MM.1S (cell line): ENCODE measurements at regions not wholly inside any gene's neighbourhood (a gene's known extent, or its start where the extent isn't known, plus 50 kb on each side); places are given as distances from the start of the nearest gene placed in this dataset.

Source experiments
- DNase-seq: peaks from one replicate; pipeline ENCODE4 v3.0.0-alpha.2; 2015
- H2AFZ ChIP-seq: fragments of 300-600 bp; sonication (generic); 2 replicates; pipeline ENCODE4 v1.6.0; 2016; ENCODE audit warnings: antibody characterized with exemption, low read length
- H3F3A ChIP-seq: fragments of 300-600 bp; sonication (generic); 2 replicates; pipeline ENCODE4 v1.6.1; 2016; ENCODE audit warnings: mild to moderate bottlenecking, antibody characterized with exemption, low read length, moderate library complexity, mixed read lengths; ENCODE audit not compliant: insufficient read depth
- H3K27ac ChIP-seq: fragments of 300-600 bp; sonication (generic); 2 replicates; pipeline ENCODE4 v1.5.1; 2016; ENCODE audit warnings: mild to moderate bottlenecking, low read length
- H3K27me3 ChIP-seq: fragments of 300-600 bp; sonication (generic); replicated peaks from 2 replicates; pipeline ENCODE4 v1.6.0; 2016; ENCODE audit warnings: low read length; ENCODE audit not compliant: insufficient read depth
- H3K36me3 ChIP-seq: fragments of 300-600 bp; sonication (generic); replicated peaks from 2 replicates; pipeline ENCODE4 v1.6.1; 2016; ENCODE audit warnings: mild to moderate bottlenecking, low read length, mixed read lengths; ENCODE audit not compliant: insufficient read depth
- H3K4me1 ChIP-seq: fragments of 300-600 bp; sonication (generic); 2 replicates; pipeline ENCODE4 v1.6.1; 2016; ENCODE audit warnings: low read length, mixed read lengths
- H3K4me2 ChIP-seq: fragments of 300-600 bp; sonication (generic); 2 replicates; pipeline ENCODE4 v1.6.0; 2016; ENCODE audit warnings: low read depth, low read length
- H3K4me3 ChIP-seq: fragments of 300-600 bp; sonication (generic); 2 replicates; pipeline ENCODE4 v1.5.1; 2016; ENCODE audit warnings: low read length, mixed read lengths
- H3K79me2 ChIP-seq: fragments of 300-600 bp; sonication (generic); 2 replicates; pipeline ENCODE4 v1.6.1; 2016; ENCODE audit warnings: mixed run types, low read length, mixed read lengths
- H3K9ac ChIP-seq: fragments of 300-600 bp; sonication (generic); 2 replicates; pipeline ENCODE4 v1.6.1; 2016; ENCODE audit warnings: low read length, mixed read lengths
- H3K9me2 ChIP-seq: fragments of 300-600 bp; sonication (generic); replicated peaks from 2 replicates; pipeline ENCODE4 v1.6.1; 2016; ENCODE audit warnings: mild to moderate bottlenecking, low read length, mixed read lengths; ENCODE audit not compliant: insufficient read depth
- H3K9me3 ChIP-seq: fragments of 300-600 bp; sonication (generic); replicated peaks from 2 replicates; pipeline ENCODE4 v1.6.1; 2016; ENCODE audit warnings: mild to moderate bottlenecking, low read length, mixed read lengths; ENCODE audit not compliant: insufficient read depth
- H4K20me1 ChIP-seq: fragments of 300-600 bp; sonication (generic); 2 replicates; pipeline ENCODE4 v1.6.1; 2016; ENCODE audit warnings: mild to moderate bottlenecking, low read length, moderate library complexity, mixed read lengths; ENCODE audit not compliant: insufficient read depth
- CTCF ChIP-seq: fragments of 300-600 bp; sonication (generic); IDR thresholded peaks from 2 replicates; pipeline ENCODE4 v1.5.1; 2016; ENCODE audit warnings: antibody characterized with exemption, low read length, mixed read lengths
- EZH2 ChIP-seq: fragments of 300-600 bp; sonication (generic); optimal IDR thresholded peaks from 2 replicates; pipeline ENCODE3; 2017; ENCODE audit warnings: low read depth, mild to moderate bottlenecking, antibody characterized with exemption, low read length, mixed read lengths
- EZH2phosphoT487 ChIP-seq: fragments of 300-600 bp; sonication (generic); IDR thresholded peaks from 2 replicates; pipeline ENCODE4 v1.6.1; 2018; ENCODE audit warnings: antibody characterized with exemption, low read length

DNA sequence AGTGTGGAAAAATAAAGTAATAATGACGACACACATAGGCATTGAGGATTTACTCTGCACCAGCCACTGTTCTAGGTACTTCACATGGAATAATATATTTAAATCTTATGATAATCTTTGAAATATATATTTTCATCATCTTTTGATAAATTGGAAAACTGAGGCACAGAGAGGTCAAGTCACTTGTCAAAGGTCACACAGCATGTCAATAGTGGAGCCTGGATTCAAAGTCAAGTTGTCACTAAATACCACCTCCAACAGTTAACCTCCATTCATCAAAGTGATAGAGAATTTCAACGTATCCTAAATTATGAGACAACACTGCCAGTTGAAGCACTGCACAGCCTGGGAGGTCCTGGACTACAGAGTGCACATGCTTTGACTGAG, 121.7 kb downstream of the IRX5 start:
- no peaks in the 10 kb centered on the region for H3K36me3 ChIP-seq
- H3F3A ChIP-seq = no peaks in the 10 kb centered on the region
- H3K9me2 ChIP-seq = no peaks in the 10 kb centered on the region
- H3K4me1 ChIP-seq = no peaks in the 10 kb centered on the region
- H3K27me3 ChIP-seq = no peaks in the 10 kb centered on the region
- H4K20me1 ChIP-seq = no peaks in the 10 kb centered on the region
- H3K9ac ChIP-seq = no peak overlapping the region
- no peak for TF ChIP-seq EZH2
- no peak overlapping the region for H3K4me3 ChIP-seq
- H2AFZ ChIP-seq = no peak overlapping the region
- no peaks in the 10 kb centered on the region for H3K9me3 ChIP-seq
- DNase-seq = no peak
- no peaks in the 10 kb centered on the region for H3K79me2 ChIP-seq
- H3K27ac ChIP-seq = no peak overlapping the region
- H3K4me2 ChIP-seq = no peak overlapping the region

- H3K36me3 ChIP-seq = no peaks in the 10 kb centered on the region
- H3K9me2 ChIP-seq = no peaks in the 10 kb centered on the region
- no peaks in the 10 kb centered on the region for H3K27me3 ChIP-seq
- no peaks in the 10 kb centered on the region for H3K79me2 ChIP-seq
- H3K9ac ChIP-seq = no peak overlapping the region
- no peak for TF ChIP-seq EZH2
- no peak for TF ChIP-seq CTCF
- TF ChIP-seq EZH2phosphoT487 = no peak
- H3K4me2 ChIP-seq = no peak overlapping the region
- H2AFZ ChIP-seq = no peak overlapping the region
- H3F3A ChIP-seq = no peaks in the 10 kb centered on the region
- no peak overlapping the region for H3K4me3 ChIP-seq
- no peaks in the 10 kb centered on the region for H4K20me1 ChIP-seq
- H3K27ac ChIP-seq = no peak overlapping the region
- no peaks in the 10 kb centered on the region for H3K9me3 ChIP-seq
- no peaks in the 10 kb centered on the region for H3K4me1 ChIP-seq
- DNase-seq = no peak
Observed at GRCh38 chr16:55052741-55053415, 122.2 kb downstream of the IRX5 start.

- H4K20me1 ChIP-seq = no peaks in the 10 kb centered on the region
- H3K9ac ChIP-seq = no peak overlapping the region
- no peak overlapping the region for H3K4me3 ChIP-seq
- TF ChIP-seq EZH2phosphoT487 = no peak
- TF ChIP-seq CTCF = no peak
- no peak for TF ChIP-seq EZH2
- no peaks in the 10 kb centered on the region for H3K27me3 ChIP-seq
- no peak overlapping the region for H2AFZ ChIP-seq
- DNase-seq = no peak
- H3K9me2 ChIP-seq = no peaks in the 10 kb centered on the region
- H3K79me2 ChIP-seq = no peaks in the 10 kb centered on the region
- no peaks in the 10 kb centered on the region for H3K36me3 ChIP-seq
- H3K9me3 ChIP-seq = no peaks in the 10 kb centered on the region
- no peak overlapping the region for H3K4me2 ChIP-seq
- H3K4me1 ChIP-seq = no peaks in the 10 kb centered on the region
- no peak overlapping the region for H3K27ac ChIP-seq
- H3F3A ChIP-seq = no peaks in the 10 kb centered on the region
Observed at GRCh38 chr16:55055262-55055661, 124.6 kb downstream of the IRX5 start.

DNA sequence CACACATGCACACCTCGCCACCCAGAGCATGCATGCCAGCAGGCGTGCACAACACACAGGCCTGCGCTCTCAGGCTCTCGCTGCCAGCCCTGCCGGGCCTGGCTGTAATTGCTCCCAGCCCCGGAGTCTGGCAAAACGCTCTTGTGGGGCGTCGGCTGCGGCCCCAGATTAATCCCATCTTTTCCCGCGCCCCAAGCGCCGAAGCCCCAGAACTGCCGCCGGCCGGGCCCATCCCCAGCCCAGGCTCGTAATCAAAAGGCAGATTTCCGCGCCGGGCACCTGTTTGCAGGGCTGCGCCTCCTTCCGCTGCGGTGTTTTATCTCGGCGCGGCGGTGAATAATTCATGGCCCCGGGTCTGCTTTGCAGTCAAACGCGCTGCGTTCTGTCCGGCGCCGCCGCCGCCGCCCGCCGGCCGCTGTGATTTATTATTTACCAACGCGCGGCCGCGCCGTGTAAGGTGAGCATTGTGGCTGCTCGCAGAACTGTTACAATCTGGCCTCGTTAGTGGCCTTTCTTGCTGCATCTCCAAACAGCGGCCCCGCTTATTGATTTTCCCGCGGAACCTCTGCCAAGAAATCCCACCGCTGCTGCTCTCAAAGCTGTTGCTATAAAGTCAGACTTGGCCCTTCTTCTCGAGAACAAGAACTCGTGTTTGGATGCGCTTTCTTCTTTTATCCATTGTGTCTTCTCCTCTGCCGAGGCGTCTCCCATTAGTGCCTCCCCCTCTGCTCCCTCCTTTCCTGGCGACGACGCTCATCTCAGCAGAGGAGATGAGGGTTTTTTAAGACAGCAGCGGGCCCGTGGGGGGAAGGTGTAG, 126.1 kb downstream of the IRX5 start:
- Histone ChIP-seq H3K27ac (no peak overlapping the region), H3K9me3 (no peaks in the 10 kb centered on the region), H3K27me3 (no peaks in the 10 kb centered on the region), H3K36me3 (no peaks in the 10 kb centered on the region), H2AFZ (no peak overlapping the region), H3F3A (no peaks in the 10 kb centered on the region), H3K79me2 (no peaks in the 10 kb centered on the region), H3K9ac (no peak overlapping the region), H3K9me2 (no peaks in the 10 kb centered on the region), H3K4me2 (no peak overlapping the region), H4K20me1 (no peaks in the 10 kb centered on the region), H3K4me1 (no peaks in the 10 kb centered on the region), H3K4me3 (no peak overlapping the region)
- TF ChIP-seq CTCF = no peak
- no peak for DNase-seq
